ENCODE measurements at regions not wholly inside any gene's neighbourhood (a gene's known extent, or its start where the extent isn't known, plus 50 kb on each side); places are given as distances from the start of the nearest gene placed in this dataset.

- Histone ChIP-seq H2BK12ac (ENCODE audit: low read depth, low read length) (no peak overlapping the region), H2BK5ac (ENCODE audit: low read depth, low read length) (no peak overlapping the region), H3K9me3 (ENCODE audit: insufficient read depth in 2 of 2, low read depth in 1 of 2, low read length in 1 of 2) (no peaks in the 10 kb centered on the region), H4K91ac (replicated peaks; ENCODE audit: insufficient read length, low read length) (no peak overlapping the region), H3K27ac (ENCODE audit: low read depth, low read length) (no peak overlapping the region), H2BK15ac (ENCODE audit: low read length) (no peak overlapping the region), H4K8ac (ENCODE audit: extremely low read depth, insufficient read depth, low read length) (no peak overlapping the region), H3K79me1 (ENCODE audit: low read depth, low read length) (no peaks in the 10 kb centered on the region), H3K14ac (ENCODE audit: insufficient read length) (no peak overlapping the region), H3K23me2 (ENCODE audit: low read depth, low read length) (peaks cover 11% of the 10 kb centered on the region), H3K23ac (ENCODE audit: insufficient read length) (no peak overlapping the region), H3K56ac (replicated peaks; ENCODE audit: insufficient read length, low read depth, low read length) (no peak overlapping the region), H2BK120ac (replicated peaks; ENCODE audit: low read depth, low read length) (no peak overlapping the region), H3K4ac (replicated peaks; ENCODE audit: insufficient read length, low read depth, low read length) (no peak overlapping the region), H3K9ac (replicated peaks in 1 of 4; ENCODE audit: extremely low read depth in 1 of 4, low read depth in 3 of 4, low read length in 3 of 4) (no peak overlapping the region), H4K20me1 (replicated peaks in 1 of 2; ENCODE audit: control insufficient read depth in 1 of 2, insufficient read depth in 2 of 2, low read length in 2 of 2) (no peaks in the 10 kb centered on the region), H3K27me3 (replicated peaks in 1 of 4; ENCODE audit: control insufficient read depth in 3 of 4, extremely low read depth in 1 of 4, insufficient read depth in 3 of 4, low read length in 3 of 4) (peaks cover 22 to 49% (median 38%) of the 10 kb centered on the region in 4 experiments), H2AK5ac (ENCODE audit: low read depth, low read length) (no peak overlapping the region), H3K79me2 (ENCODE audit: control insufficient read depth in 1 of 2, insufficient read depth in 2 of 2, low read length in 2 of 2) (no peaks in the 10 kb centered on the region), H2BK20ac (ENCODE audit: low read length) (no peak overlapping the region), H3K4me3 (ENCODE audit: extremely low read depth in 1 of 4, insufficient read depth in 2 of 4, low read depth in 3 of 4, low read length in 4 of 4) (no peak overlapping the region), H2AFZ (ENCODE audit: low read length) (no peak overlapping the region), H3K36me3 (ENCODE audit: control insufficient read depth in 2 of 4, insufficient read depth in 4 of 4, low read length in 3 of 4) (no peaks in the 10 kb centered on the region), H3K4me2 (ENCODE audit: insufficient read depth in 1 of 2, low read depth in 2 of 2, low read length in 2 of 2) (no peak overlapping the region), H3K4me1 (replicated peaks in 1 of 4; ENCODE audit: control insufficient read depth in 3 of 4, insufficient read depth in 4 of 4, low read length in 3 of 4) (peaks cover 0 to 19% (median 6%) of the 10 kb centered on the region in 4 experiments; a peak in 4 of 7 replicates), H3K18ac (ENCODE audit: extremely low read depth, low read length) (no peak overlapping the region), H4K5ac (ENCODE audit: insufficient read length, low read depth, low read length) (no peak overlapping the region)
- ChIA-PET POLR2A (ENCODE audit: partially characterized antibody) (no interaction called here), CTCF (ENCODE audit: partially characterized antibody) (no interaction called here)
- 88% methylated on average over 4 of the region's 4 CpGs; no CpG with 5 or more reads in 1 of the 2 experiments for WGBS, 2 experiments (ENCODE audit: extremely low coverage in 1 of 2, insufficient coverage in 1 of 2, insufficient read length in 1 of 2, insufficient replicate concordance in 2 of 2, low coverage in 1 of 2, low lambda C conversion rate in 2 of 2, missing lambda C conversion rate in 1 of 2)
- DNase-seq (ENCODE audit: low read depth in 1 of 2, low spot score in 2 of 2) = no peak
- FAIRE-seq = no peak
- TF ChIP-seq YY1 (IDR thresholded peaks at IDR 0.05; ENCODE audit: low read depth, low read length) (no peak), SP2 (IDR thresholded peaks at IDR 0.05; ENCODE audit: low read length) (no peak), CTCF (IDR thresholded peaks at IDR 0.05; ENCODE audit: control extremely low read depth in 1 of 3, insufficient read depth in 1 of 3, low read depth in 1 of 3, low read length in 3 of 3) (no peak), E2F6 (IDR thresholded peaks at IDR 0.05) (no peak), SRF (IDR thresholded peaks at IDR 0.05; ENCODE audit: low read depth, low read length) (no peak), SIRT6 (IDR thresholded peaks at IDR 0.05; ENCODE audit: low read length) (no peak), RNF2 (IDR thresholded peaks at IDR 0.05; ENCODE audit: borderline replicate concordance, low read depth, low read length, missing control alignments, poor library complexity, severe bottlenecking) (no peak), TAF7 (optimal IDR thresholded peaks at IDR 0.05; ENCODE audit: borderline replicate concordance, low read depth, low read length) (no peak)
- TF ChIP-seq, protein P1, sequence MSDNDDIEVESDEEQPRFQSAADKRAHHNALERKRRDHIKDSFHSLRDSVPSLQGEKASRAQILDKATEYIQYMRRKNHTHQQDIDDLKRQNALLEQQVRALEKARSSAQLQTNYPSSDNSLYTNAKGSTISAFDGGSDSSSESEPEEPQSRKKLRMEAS (IDR thresholded peaks at IDR 0.05) = no peak
These were observed 136.3 kb downstream of the TMCO5A start for GRCh38 chr15:38070778-38071177.
